ENCODE measurements at regions not wholly inside any gene's neighbourhood (a gene's known extent, or its start where the extent isn't known, plus 50 kb on each side); places are given as distances from the start of the nearest gene placed in this dataset.

DNA sequence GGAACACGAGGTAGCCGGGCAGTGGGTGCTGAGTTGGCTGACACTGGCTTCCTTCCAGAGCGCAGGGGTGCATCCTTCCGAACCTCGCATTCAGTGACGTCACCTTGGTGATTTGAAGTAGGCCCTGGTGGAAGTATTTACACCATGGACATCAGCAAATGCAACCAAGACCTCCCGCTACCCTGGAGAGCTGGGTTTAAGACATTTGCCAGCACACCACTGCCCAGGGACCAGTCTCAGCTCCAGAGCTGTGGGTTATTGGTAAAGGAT, 106.4 kb upstream of the GPR26 start:
- ATAC-seq (no peak), DNase-seq (no peak)
- no peaks in the 10 kb centered on the region for H3K4me1 ChIP-seq
- peaks cover 0 to 47% of the 10 kb centered on the region in 2 donors for H3K27me3 ChIP-seq
- H3K36me3 ChIP-seq: no peaks in the 10 kb centered on the region
- intact Hi-C loops (cut with DNase I): loop anchor here in 1 of 2 donors (5.0 kb wide), 2 partner anchors 427 to 517 kb away; no protein-coding TSS in a partner anchor
- H3K4me3 ChIP-seq: no peak overlapping the region
- no peak overlapping the region for H3K27ac ChIP-seq
- H3K9me3 ChIP-seq: no peaks in the 10 kb centered on the region
- TF ChIP-seq, protein P1, sequence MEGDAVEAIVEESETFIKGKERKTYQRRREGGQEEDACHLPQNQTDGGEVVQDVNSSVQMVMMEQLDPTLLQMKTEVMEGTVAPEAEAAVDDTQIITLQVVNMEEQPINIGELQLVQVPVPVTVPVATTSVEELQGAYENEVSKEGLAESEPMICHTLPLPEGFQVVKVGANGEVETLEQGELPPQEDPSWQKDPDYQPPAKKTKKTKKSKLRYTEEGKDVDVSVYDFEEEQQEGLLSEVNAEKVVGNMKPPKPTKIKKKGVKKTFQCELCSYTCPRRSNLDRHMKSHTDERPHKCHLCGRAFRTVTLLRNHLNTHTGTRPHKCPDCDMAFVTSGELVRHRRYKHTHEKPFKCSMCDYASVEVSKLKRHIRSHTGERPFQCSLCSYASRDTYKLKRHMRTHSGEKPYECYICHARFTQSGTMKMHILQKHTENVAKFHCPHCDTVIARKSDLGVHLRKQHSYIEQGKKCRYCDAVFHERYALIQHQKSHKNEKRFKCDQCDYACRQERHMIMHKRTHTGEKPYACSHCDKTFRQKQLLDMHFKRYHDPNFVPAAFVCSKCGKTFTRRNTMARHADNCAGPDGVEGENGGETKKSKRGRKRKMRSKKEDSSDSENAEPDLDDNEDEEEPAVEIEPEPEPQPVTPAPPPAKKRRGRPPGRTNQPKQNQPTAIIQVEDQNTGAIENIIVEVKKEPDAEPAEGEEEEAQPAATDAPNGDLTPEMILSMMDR (IDR thresholded peaks at IDR 0.05): no peak

DNA sequence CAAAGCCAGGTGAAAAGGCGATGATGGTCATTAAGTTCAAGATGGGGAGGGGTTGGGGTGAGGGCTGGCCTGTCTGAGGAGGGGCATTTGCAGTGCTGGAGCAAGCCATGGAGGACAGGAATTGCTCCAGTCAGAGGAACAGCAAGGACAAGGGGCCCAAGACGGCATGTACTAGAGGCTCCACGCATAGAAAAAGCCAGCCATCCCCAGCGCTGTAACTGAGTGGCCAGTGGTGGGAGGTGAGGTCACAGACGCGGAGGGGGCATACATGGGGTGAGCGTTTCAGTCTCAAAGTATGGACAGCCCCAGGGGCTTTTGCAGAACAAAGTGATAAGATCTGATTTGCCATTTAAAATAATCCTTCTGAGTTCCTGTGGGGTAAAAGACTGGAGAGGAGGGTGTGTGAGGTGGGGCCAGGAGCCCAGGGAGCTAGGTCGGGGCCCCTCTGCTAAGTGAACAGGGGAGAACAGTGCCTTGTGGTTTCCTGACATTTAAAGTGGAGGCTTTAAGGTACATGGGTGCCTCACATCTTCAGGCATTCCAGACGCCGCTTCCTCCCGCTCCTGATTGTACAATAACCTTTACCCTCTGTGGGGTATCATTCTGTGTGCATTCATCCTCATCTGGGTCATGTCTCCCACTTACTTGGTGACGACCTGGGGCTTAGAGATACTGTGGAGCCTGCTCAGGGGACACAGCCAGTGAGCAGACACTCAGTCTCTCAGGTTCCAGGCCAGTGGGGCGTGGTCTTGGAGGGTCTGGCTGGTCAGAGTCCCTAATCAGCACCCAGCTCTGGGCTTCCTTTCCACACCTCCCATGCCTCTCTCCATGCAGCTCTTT, 105.6 kb upstream of the GPR26 start:
- intact Hi-C loops (cut with DNase I): no loop called here
- DNase-seq: no peak
- no peak for ATAC-seq
- Histone ChIP-seq H3K27me3 (peaks cover 0 to 41% of the 10 kb centered on the region in 2 donors), H3K4me1 (no peaks in the 10 kb centered on the region), H3K36me3 (no peaks in the 10 kb centered on the region), H3K4me3 (no peak overlapping the region), H3K27ac (no peak overlapping the region), H3K9me3 (no peaks in the 10 kb centered on the region)
- TF ChIP-seq, protein P1 (IDR thresholded peaks at IDR 0.05): no peak

DNA sequence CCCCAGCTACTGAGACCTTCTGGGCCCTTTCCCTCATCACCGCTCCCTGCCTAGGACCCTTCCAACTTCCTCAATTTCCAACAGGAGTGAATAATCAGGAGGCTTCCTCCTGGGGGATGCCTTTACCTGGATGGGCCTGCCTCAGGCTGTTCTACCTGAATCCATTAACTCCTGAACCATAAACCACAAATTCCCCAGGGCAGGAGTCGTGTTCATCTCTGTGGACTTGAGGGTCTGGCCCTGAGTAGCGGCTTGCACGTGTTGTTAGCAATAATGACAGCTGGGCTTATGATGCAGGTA, 105.1 kb upstream of the GPR26 start:
- TF ChIP-seq, protein P1 (IDR thresholded peaks at IDR 0.05): no peak
- DNase-seq (no peak), ATAC-seq (no peak)
- Histone ChIP-seq H3K27me3 (peaks cover 0 to 41% of the 10 kb centered on the region in 2 donors), H3K27ac (no peak overlapping the region), H3K36me3 (no peaks in the 10 kb centered on the region), H3K4me1 (no peaks in the 10 kb centered on the region), H3K9me3 (no peaks in the 10 kb centered on the region), H3K4me3 (no peak overlapping the region)
- intact Hi-C loops (cut with DNase I): no loop called here

GRCh38 chr10:123562387-123562786, 103.8 kb upstream of the GPR26 start:
- no peaks in the 10 kb centered on the region for H3K36me3 ChIP-seq
- no peak for DNase-seq
- TF ChIP-seq, protein P1 (IDR thresholded peaks at IDR 0.05): no peak
- intact Hi-C loops (cut with DNase I): no loop called here
- no peaks in the 10 kb centered on the region for H3K4me1 ChIP-seq
- peaks cover 0 to 39% of the 10 kb centered on the region in 2 donors for H3K27me3 ChIP-seq
- ATAC-seq: no peak
- H3K27ac ChIP-seq: no peak overlapping the region
- H3K9me3 ChIP-seq: no peaks in the 10 kb centered on the region
- H3K4me3 ChIP-seq: no peak overlapping the region

GRCh38 chr10:123562811-123563580, 103.2 kb upstream of the GPR26 start:
- peaks cover 0 to 45% of the 10 kb centered on the region in 2 donors for H3K27me3 ChIP-seq
- no peaks in the 10 kb centered on the region for H3K4me1 ChIP-seq
- no peaks in the 10 kb centered on the region for H3K36me3 ChIP-seq
- TF ChIP-seq, protein P1 (IDR thresholded peaks at IDR 0.05): no peak
- no peak overlapping the region for H3K4me3 ChIP-seq
- DNase-seq (no peak), ATAC-seq (no peak)
- no peak overlapping the region for H3K27ac ChIP-seq
- intact Hi-C loops (cut with DNase I): no loop called here
- H3K9me3 ChIP-seq: no peaks in the 10 kb centered on the region

All from left lung (tissue), 4 donors.